CMK (cell line): ENCODE measurements at regions not wholly inside any gene's neighbourhood (a gene's known extent, or its start where the extent isn't known, plus 50 kb on each side); places are given as distances from the start of the nearest gene placed in this dataset.
"Not testable (repeated sequence)": the region's sequence is repeated elsewhere in the genome, so short reads cannot be mapped to it uniquely, and the experiment has no call there.

Source experiments
- DNase-seq: peaks from one replicate; pipeline ENCODE4 v3.0.0-alpha.2; 2010; ENCODE audit warnings: low read depth

DNA sequence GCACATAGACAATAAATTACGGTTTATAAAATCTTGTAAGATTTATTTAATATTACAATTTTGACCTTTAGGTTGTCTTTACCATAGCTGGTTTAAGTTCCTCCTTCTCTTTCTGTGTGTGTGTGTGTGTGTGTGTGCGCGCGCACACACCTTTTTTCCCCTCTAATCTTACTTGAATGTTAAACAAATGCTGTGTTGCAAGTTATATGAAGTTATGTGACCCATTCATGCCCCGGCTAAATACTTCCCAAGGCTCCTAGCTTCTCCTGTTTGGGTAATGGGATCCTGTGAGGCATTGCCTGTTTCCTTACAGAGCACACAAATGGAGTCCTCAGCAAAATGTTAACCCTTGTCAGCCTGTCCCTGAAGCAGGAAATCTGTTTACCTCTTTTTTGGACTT, 125.6 kb upstream of the ZNF608 start:
- DNase-seq, result no peak

DNA sequence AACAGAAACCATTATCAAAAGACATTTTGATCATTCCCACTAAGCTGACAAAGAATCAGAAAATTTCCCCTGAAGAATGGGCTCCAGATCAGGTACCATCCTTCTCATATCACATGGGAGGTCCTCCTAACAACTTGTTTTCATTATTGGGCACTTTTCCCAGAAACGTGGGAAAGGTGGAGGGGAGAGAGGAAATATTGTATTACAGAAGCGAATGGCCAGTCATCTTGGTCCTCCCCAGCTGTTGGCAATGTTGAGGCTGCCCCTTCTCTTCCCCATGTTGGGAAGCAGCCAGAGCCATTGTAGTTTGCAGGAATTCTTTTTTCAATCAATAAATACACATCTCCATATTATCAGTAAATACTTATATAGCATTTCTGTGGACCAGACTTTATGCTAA, 126.2 kb upstream of the ZNF608 start:
- no peak for DNase-seq

DNA sequence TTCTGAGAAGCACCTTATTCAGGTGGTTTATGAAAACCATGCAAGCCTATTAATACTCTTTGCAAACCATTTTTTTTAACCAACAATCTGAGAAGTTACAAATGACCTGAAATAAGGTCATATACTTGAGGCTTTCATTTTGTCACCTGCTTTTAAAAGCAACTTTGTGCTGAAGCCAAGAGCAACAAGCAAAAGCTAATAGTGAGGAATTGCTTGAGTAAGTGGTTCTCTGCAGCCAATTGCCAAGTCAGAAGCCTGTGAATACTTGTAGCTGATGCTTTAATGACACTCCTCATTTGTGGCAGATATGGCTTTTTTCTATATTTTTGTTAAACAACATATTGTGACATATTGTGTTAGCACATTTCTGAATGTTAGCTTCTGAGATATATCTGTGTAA, 126.7 kb upstream of the ZNF608 start:
- no peak for DNase-seq

DNA sequence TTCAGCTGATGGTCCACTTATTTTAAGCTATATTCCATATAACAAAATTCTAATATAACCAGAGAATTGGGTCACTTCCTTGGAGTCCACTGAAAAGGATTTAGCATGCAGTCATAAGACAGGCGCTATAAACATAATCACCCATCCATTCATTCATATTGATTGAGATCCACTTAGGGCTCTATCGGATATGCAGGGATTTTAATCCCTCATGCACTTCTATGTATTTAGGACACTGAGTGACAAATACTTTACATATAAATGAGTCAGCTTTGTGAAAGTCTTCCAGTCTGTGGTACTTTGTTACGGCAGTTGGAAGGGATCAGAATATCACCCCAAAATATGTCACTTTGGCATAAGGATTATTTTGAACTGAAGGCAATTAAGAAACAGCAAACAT, 127.3 kb upstream of the ZNF608 start:
- DNase-seq, result no peak

DNA sequence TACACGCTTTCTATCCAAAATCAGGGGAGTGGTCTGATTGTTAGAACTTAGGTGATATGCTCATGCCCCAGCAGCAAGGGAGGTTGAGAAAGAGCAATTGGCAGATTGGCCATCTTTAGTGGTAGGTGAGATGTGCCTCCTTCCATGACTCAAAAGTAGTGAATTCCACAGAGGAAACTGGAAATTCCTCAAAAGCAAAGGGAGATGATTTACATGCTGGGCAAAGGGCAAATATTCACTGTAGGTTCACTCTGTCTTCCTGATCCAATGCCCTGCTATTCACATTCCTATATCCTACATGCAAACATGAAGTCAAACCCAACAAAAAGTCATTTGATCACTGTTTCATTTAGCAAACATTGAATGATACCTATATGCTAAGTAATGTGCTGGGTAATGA, 130.1 kb upstream of the ZNF608 start:
- DNase-seq, result no peak

DNA sequence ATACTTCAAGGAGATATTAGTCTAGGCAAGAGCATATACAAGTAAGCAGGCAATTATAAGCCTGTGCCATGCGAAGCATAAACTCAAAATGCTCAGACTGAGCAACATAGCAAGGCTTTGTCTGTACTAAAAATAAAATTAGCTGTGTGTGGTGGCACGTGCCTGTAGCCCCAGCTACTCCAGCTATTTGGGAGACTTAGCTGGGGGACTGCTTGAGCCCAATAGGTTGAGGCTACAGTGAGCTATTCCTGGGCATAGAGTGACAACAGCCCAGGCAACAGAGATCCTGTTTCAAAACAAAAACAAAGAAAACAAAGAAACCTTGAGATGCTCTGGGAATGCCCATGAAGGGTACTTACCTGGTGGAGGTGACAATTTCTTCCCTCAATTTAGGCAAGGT, 130.5 kb upstream of the ZNF608 start:
- DNase-seq, result no peak

DNA sequence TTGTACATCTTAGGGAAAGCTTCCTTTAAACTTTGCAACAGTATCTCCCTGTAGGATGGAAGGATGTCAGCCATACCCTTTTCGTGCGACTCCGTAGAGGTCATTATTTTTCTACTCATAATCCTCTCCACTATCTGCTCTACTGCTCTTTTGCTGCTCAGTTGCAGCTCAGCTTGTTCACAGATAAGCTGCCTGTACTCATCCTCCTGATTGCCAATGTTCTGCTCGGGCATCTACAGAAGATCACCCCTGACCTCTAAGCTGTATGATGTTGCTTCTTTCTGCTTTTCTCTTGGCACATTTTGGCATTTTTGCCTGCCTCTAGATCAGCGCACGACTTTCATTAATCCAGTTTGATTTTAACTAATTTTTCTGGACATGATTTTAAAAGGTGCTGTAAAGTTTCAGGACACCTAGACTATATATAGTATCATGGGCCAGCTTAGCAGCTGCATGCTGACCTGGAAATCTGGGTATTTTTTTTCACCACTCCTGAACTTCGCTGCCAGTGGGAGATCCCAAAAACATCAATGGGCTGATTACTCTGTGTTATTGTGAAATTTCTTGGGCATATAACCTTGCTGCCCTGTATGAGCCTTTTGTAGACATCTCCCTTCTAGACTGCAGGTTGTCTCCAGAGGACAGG, 131.2 kb upstream of the ZNF608 start:
- DNase-seq, result no peak

DNA sequence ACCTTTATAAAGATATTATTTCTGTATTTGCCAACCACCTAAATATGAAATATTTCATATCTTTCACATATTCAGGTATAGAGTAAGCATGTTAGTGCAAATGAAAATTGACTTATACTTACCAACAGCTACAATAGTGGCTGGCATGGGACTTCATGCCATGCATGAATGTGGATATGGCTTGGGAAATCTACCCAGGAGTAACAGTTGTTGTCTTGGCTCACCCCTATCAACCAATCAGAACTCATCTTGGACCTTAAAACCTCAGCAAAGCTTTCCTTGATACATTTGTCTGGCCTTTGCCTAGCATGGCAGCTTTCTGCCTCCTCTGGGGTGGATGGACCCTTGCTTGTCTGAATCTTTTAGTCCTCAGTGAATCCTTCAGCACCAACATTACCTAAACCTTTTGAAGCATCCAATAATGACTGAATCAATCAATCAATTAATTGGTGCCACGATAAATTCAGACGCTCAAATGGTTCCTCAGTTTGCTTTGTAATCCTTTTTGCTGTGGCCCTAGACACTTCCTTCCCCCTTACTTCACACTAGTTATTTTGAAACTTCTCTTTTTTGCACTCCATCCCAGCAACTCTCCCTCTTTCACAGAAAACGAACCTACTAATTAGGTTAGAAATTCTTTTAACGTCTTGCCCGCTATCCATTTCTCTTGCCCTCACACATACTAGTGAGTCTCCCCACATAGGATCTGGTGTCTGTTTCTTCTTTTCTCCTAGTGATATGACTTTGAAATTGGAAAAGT, 132.3 kb upstream of the ZNF608 start:
- DNase-seq, result no peak

DNA sequence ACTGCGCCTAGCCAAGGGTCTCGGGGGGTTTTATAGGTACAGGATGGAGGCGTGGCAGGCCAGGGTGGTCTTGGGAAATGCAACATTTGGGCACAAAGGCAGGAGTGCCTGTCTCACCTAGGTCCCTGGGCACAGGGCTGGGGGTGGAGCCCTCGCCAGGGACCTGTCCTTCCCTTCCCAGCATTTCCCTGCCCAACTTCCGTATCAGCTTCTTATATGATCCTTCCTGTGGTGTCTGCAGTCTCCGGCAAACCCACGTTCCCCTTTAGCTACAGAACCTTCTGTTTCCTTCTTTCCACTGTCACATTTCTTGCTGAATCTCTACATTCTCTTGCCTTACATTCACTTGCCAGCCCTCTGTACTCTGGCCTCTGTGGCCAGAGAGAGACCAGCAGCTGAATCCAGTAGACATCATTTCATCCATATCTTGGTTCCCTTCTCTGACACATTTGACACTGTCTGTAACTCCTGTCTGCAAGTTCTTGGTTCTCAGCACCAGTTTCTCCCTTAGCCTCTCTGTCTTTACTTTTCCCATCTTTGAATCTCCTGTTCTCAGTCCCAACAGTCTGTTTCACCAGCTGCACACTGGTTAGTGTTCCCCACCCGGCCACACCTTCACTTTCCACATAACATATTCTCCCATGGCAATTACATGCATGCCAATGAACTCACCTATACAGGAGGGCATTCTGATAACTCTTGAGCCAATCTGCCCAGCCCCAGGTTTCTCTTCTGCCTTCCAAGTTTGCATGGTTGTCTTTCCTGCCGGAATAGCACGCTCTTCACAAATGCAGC, 134.7 kb upstream of the ZNF608 start:
- DNase-seq, result no peak

DNA sequence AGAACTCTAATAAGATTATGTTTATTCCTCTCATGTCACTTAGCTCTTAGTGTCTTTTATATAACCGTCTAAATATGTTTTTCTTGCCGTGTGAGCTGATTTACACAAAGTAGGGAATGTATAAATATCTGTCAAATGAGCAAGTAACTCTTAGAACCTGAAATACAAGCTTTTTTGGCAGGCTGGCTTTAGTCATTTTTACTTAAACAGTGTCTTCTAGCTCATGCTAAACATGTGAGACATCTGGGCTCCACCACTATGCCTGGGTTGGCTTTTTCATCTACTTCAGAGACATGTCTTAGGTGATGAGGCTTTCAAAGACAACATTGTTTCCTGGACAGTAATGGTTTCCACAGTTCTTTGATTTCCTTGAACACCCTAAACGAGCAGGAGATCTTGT, 137.2 kb upstream of the ZNF608 start:
- DNase-seq, result no peak

DNA sequence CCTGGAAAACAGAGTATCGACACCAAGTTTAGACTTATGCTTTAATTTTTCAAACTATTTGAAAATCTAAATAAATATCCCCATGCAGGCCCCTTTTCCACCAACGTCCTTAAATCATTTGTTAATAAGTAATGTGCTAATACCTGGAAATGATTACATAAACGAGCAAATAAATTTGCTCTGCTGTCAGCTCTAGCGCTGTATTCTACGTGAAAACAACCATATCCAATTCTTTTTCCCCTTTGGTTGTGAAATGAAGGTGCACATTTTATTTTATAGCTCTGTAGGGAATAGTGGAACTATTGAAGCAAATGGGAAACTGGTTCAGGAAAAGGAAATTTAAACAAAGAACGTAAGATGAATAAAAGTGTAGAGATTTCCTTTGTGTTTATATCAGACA, 137.7 kb upstream of the ZNF608 start:
- DNase-seq, result no peak

DNA sequence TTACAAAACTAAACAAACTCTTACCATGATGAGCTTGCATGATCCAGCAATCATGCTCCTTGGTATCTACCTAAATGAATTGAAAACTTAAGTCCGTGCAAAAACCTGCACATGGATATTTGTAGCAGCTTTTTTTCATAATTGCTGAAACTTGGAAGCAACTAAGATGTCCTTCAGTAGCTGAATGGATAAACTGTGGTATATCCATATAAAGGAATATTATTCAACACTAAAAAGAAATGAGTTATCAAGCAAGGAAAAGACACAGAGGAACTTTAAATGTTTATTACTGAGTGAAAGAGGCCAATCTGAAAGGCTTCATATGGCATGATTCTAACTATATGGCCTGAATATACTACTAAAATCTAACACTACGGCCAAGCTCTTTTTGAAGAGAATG, 139.1 kb upstream of the ZNF608 start:
- no peak for DNase-seq

DNA sequence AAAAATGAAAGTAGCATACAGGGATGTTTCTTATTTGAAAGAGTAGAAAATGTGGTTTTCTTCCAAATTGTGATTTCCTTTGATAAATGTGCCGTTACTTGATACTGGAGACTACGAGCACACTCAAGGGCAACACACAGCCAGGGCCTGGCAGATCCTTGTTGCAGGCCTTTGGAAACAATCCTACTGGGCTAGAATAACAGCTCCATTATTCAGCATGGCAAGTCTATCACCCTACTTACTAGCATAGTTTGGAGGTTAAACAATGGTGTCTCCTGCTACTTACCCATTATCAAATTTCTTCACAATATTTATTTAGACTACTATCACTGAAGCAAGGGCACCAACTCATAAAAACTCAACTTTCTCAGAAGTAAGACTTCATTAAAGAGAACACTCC, 140.8 kb upstream of the ZNF608 start:
- DNase-seq, result no peak

DNA sequence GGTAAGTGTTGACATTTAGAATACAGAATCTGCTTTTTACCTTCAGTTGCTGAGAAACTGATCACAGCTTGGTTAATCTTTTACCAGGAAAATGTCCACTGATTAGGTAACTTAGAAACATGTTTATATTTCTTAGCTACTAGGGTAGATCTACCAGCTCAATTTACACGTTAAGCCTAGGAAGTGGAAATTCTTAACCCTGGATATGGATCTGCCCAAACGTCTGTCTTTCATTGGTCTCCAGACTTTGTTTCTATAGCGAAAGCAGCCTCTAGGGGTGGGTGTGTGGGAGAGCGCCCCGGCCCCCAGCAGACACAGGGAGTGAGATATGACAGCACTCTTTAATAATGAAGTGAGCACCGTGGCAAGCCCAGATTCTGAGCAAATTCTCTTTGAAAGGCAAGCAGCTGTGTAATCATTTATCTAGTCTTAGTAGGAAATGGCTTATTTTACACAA, 141.6 kb upstream of the ZNF608 start:
- DNase-seq, result no peak

DNA sequence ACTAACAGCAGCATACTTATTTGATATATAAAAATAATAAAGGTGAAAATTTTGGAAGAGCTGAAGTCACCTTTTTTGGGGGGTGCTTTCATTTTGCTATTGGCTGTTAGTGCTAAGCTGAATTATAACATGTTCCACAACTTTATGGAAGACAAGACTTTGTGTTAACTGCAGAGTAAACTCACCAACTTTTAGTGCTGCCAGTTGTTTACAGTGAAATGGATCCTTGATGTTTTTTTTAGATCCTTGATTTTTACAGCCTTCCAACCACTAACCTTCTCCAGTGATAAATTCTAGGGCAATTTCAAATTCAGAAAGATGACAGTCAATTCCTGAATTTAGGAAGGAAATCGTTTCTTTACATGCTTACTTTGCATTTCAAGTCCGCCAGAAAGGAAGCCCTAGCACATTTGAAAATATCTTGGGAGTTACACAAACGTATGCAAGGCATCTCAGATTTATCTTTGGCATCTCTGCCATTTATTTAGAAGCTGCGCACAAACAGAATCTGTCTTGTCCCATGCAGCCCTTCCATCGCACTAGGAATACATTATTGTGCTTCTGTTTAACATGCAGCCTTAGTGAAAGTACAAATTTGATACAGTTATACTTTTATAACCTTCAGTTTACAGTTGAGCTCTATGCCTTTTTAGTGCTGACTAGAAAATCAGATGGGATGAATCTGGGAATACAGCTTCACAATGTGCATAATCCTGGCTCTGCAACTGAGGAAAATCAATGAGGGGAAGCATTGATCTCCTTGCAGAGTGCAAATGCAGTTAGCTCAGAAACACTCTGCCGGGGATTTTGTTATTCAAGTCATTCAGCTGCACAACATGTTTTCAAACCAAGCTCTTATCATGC, 142.4 kb upstream of the ZNF608 start:
- DNase-seq, result no peak

DNA sequence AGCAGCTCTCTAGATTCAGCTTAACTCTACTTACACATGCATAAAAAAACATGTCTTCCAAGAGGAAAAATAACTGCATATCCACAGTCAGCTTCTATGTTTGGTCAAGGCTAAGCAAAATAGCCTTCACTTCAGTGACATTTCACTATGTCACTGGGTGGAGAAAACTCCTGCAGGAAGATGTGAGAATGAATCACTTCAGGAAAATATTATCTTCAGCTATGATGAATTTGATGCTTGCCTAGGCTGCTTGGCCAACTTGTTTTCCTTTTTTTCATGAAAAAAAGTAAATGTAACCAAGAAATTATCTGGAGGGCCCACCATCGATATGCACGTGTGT, 143.0 kb upstream of the ZNF608 start:
- no peak for DNase-seq

DNA sequence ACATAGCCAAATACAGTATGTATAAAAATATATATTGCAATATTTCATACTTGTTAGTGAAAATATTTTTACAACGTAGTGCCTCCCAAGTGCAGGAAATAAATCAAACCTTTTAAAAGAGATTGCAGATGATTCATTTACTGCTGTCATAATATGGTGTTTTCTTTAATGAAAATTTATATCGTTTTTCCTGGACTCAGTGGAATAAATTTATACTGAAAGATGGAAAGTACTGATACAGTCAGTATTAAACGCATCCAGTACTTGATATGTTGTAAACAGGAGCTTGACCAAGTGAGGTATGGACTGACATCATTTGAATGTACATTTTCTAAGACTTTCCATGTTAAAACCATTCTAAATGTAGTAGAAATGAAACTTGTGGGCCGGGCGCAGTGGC, 143.4 kb upstream of the ZNF608 start:
- DNase-seq, result no peak

DNA sequence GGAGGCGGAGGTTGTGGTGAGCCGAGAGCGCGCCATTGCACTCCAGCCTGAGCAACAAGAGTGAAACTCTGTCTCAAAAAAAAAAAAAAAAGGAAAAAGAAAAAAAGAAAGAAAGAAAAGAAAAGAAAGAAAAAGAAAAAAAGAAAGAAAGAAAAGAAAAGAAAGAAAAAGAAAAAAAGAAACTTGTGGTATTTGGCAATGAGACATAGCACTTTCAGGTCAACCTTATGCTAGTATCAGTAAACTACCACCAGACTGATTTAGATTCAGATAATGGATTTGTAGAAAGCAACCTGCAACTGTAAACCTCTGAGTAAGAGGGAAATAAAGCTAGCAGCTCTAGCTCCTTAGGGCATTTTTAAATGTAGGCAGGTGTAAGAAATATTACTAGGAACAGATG, 144.0 kb upstream of the ZNF608 start:
- DNase-seq, result not testable (repeated sequence)

DNA sequence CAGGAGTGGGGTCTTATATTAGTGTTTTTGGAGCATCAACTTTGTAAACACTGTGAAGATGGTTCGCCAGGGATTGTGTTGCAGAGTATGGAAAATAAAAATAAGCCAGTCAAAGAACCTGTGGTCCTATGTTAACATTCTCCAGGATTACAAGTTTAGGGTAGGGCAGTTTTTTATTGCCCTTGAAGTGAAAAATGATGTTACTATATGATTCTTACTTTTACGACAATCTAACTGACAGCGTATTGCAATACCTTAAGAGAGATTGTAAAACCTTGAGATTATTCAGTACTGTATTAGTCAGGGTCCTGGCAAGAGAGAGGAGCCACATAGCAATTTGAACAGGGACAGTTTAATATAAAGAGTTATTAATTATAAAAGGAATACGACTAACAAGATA, 144.7 kb upstream of the ZNF608 start:
- no peak for DNase-seq

DNA sequence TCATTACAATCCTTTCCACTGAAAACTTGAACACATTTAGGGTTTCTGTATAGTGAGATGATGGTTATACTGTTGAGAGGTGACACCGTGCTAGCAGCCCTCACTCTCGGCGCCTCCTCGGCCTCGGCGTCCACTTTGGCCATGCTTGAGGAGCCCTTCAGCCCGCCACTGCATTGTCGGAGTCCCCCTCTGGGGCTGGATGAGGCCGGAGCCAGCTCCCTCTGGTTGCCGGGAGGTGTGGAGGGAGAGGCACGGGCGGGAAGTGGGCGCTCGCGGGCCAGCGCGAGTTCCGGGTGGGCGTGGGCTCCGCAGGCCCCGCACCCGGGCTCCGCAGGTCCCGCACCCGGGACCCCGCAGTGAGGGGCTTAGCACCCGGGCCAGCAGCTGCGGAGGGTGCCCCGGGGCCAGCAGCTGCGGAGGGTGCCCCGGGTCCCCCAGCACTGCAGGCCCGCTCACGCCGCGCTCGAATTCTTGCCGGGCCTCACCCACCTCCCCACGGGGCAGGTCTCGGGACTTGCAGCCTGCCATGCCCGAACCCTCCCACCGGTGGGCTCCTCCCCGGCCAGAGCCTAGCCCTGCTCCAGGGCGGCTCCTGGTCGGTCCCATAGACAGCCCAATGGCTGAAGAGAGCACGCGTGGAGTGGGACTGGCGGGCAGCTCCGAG, 145.9 kb upstream of the ZNF608 start:
- no peak for DNase-seq

DNA sequence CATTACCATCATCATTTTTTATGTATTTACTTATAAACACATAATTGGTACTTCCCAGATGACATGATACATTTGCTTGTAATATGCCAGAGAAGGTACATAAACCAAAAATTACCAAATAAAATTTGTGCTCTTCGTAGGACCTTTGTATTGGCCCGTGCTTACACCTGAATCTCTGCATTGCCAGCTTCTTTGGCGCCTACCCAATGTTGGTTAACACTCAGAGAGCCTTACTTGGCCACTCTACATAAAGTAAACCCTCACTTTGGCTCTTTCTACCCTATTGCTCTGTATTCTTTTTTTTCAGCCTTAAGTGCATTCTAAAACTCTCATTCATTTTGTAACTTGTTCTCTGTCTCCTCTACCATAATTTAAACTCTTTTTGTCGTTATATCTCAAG, 148.1 kb upstream of the ZNF608 start:
- DNase-seq, result no peak

DNA sequence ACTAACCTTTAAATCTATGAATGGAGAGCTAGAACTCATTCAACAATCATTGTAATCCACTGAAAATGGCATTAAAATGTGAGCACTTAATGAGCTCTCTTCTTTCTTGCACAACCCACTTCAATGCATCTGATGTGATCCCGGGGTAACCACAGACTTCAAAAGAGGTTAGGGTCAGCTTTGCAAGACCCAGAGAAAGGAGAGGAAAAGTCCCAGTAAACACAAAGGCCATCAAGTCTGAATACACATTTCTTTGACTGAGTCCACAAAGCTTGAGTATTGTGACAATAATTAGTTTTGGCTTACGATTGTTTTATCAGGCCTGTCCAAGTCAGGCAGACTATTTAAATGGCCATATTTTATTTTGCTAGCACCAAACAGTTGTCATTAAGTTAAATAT, 148.8 kb upstream of the ZNF608 start:
- DNase-seq, result no peak
